ENCODE measurements at regions not wholly inside any gene's neighbourhood (a gene's known extent, or its start where the extent isn't known, plus 50 kb on each side); places are given as distances from the start of the nearest gene placed in this dataset.

DNA sequence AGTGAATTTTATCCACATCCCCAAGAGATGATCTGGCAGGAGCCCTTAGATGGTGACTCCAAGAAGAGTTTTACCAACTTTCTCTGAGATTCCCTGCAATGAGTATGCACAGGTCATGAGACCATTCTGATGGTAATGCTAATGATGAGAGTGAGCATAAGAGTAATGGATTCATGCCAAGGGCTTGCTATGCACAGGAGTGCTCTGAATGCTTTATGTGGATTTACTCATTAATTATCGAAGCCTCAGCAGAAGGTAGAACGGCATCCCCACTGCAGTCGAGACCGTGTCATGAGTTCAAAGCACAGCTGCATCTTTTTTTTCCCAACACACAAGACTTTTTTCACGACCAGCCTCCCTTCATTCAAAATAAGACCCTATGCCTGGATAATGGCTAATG is 355.0 kb downstream of the RAB28 start:
- TF ChIP-seq, protein P1, sequence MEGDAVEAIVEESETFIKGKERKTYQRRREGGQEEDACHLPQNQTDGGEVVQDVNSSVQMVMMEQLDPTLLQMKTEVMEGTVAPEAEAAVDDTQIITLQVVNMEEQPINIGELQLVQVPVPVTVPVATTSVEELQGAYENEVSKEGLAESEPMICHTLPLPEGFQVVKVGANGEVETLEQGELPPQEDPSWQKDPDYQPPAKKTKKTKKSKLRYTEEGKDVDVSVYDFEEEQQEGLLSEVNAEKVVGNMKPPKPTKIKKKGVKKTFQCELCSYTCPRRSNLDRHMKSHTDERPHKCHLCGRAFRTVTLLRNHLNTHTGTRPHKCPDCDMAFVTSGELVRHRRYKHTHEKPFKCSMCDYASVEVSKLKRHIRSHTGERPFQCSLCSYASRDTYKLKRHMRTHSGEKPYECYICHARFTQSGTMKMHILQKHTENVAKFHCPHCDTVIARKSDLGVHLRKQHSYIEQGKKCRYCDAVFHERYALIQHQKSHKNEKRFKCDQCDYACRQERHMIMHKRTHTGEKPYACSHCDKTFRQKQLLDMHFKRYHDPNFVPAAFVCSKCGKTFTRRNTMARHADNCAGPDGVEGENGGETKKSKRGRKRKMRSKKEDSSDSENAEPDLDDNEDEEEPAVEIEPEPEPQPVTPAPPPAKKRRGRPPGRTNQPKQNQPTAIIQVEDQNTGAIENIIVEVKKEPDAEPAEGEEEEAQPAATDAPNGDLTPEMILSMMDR (conservative IDR thresholded peaks at IDR 0.05; ENCODE audit: low read depth, low read length): no peak
- no peak for TF ChIP-seq EZH2phosphoT487 (IDR thresholded peaks at IDR 0.05; ENCODE audit: borderline replicate concordance, low read length)
- TF ChIP-seq EZH2 (IDR thresholded peaks at IDR 0.05; ENCODE audit: low read length, unreplicated experiment): no peak

All from PC-3 (cell line).